ENCODE measurements at regions not wholly inside any gene's neighbourhood (a gene's known extent, or its start where the extent isn't known, plus 50 kb on each side); places are given as distances from the start of the nearest gene placed in this dataset.
"Not testable (repeated sequence)": the region's sequence is repeated elsewhere in the genome, so short reads cannot be mapped to it uniquely, and the experiment has no call there.

DNA sequence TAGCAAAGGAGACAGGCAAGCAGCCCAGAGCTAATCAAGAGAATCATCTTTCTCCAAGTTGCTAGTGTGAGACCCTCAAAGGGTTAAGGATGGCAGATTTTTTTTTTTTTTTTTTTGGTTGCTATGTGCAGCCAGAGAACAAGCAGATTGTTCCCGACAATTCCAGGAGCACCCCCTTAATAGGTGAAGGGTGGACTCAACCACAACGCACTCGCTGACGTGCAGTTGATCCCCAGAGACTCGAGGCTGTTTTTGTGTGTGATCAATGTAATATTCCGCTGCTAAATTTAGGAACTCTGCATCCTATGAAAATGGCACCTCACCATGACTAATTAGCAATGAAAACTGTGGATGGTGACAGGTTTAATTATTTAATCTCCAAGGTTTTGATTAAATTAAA is 789.0 kb downstream of the KCNA4 start:
- DNase-seq (ENCODE audit: extremely low read depth, low read depth): no peak
- no peak overlapping the region for H3K4me3 ChIP-seq (replicated peaks; ENCODE audit: low read depth, low read length)
- TF ChIP-seq, protein P1, sequence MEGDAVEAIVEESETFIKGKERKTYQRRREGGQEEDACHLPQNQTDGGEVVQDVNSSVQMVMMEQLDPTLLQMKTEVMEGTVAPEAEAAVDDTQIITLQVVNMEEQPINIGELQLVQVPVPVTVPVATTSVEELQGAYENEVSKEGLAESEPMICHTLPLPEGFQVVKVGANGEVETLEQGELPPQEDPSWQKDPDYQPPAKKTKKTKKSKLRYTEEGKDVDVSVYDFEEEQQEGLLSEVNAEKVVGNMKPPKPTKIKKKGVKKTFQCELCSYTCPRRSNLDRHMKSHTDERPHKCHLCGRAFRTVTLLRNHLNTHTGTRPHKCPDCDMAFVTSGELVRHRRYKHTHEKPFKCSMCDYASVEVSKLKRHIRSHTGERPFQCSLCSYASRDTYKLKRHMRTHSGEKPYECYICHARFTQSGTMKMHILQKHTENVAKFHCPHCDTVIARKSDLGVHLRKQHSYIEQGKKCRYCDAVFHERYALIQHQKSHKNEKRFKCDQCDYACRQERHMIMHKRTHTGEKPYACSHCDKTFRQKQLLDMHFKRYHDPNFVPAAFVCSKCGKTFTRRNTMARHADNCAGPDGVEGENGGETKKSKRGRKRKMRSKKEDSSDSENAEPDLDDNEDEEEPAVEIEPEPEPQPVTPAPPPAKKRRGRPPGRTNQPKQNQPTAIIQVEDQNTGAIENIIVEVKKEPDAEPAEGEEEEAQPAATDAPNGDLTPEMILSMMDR (IDR thresholded peaks at IDR 0.05; ENCODE audit: low read depth, low read length, missing control alignments): no peak

DNA sequence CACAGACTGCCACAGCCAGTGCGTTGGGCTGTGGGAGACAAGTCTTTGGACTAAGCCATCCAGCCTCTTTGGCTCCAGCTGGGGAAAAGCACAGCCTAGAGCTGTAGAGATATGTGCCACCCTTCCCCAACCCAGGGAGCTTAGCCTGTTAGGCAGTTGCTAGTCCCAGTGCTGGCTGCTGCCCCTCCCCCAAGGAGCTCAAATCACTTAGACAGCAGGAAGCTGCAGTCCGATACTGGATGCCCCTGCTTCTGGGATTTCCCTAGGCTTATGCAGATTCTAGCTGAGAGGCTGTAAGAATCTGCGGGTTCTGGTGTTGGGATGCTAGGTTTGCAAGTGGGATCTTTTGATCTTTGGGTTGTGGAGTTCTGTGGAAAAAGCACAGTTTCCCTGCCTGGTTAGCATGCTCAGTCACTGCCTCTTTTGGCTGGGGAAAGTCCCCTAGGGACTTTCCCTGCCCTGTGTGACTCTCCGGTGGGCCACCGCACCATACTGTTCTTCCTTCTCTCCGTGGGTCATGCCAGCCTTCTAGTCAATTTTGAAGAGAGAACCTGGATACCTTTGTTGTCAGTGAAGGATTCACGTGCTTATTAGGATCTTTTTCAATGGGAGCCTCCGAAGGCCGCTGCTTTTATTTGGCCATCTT is 792.0 kb downstream of the KCNA4 start:
- no peak for DNase-seq (ENCODE audit: extremely low read depth, low read depth)
- no peak overlapping the region for H3K4me3 ChIP-seq (replicated peaks; ENCODE audit: low read depth, low read length)
- TF ChIP-seq, protein P1 (IDR thresholded peaks at IDR 0.05; ENCODE audit: low read depth, low read length, missing control alignments): no peak

DNA sequence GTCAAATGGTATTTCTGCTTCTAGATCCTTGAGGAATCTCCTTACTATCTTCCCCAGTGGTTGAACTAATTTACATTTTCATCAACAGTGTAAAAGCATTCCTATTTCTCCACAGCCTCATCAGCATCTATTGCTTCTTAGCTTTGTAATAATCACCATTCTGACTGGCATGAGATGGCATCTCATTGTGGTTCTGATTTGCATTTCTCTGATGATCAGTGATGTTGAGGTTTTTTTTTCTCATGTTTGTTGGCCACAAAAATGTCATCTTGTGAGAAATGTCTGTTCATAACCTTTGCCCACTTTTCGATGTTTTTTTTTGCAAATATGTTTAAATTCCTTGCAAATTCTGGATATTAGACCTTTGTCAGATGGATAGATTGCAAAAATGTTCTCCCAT is 797.3 kb downstream of the KCNA4 start:
- DNase-seq (ENCODE audit: extremely low read depth, low read depth); H3K4me3 ChIP-seq (replicated peaks; ENCODE audit: low read depth, low read length): not testable (repeated sequence)

DNA sequence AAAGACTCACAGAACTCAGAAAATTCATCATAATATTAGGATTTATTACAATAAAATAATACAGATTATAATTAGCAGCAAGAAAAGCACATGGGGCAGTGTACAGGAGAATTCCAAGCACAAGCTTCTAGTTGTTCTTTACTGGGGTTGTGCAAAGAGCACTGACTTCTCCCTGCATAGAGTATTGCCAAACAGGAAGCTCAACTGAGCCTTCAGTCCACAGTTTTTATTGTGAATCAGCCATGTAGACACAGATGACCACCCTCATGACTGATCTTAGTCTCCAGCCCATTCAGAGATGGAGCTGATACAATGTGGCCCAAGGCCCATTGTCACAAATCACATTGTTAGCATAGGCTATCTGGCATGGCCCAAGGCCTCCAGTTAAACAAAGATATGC is 798.9 kb downstream of the KCNA4 start:
- DNase-seq (ENCODE audit: extremely low read depth, low read depth): no peak
- H3K4me3 ChIP-seq (replicated peaks; ENCODE audit: low read depth, low read length): no peak overlapping the region
- TF ChIP-seq, protein P1 (IDR thresholded peaks at IDR 0.05; ENCODE audit: low read depth, low read length, missing control alignments): no peak

DNA sequence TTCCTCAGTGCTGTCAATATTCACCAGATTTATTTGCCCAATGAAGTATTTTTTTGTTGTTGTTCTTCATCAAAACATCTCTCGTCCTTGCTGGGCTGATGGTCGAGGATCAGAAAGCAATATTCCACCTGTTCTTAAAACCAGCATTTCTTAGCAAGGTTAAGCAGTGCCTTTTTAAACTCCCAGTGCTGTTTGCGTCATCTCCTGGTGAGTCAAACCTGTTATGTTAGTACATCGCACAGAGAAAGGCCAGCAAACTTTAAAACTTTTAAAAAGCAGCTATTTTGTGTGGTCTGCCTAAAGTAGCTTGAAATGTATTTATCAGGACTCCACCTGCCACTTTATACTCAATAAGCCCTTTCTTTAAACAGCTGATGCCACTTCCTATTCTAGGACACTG is 802.0 kb downstream of the KCNA4 start:
- DNase-seq (ENCODE audit: extremely low read depth, low read depth): no peak
- no peak overlapping the region for H3K4me3 ChIP-seq (replicated peaks; ENCODE audit: low read depth, low read length)
- TF ChIP-seq, protein P1 (IDR thresholded peaks at IDR 0.05; ENCODE audit: low read depth, low read length, missing control alignments): no peak

DNA sequence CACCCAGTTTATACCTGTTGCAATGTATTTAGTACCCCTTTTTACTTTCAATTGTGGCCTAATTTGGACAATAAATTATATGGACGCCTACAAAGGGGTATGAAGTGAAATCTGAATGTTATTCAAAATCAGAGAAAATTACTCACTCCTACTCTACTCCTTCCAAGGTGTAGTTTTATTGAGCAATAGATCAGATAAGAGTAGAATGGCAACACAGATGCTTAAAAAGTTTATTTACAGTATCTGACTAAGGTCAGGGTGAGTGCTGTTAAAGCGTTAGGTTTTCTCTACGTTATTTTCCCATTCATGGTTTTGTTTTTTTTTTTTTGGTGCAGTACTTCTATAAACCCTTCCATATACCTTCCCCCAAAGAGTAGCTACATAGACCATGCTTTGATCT is 805.6 kb downstream of the KCNA4 start:
- DNase-seq (ENCODE audit: extremely low read depth, low read depth): no peak
- no peak overlapping the region for H3K4me3 ChIP-seq (replicated peaks; ENCODE audit: low read depth, low read length)
- TF ChIP-seq, protein P1 (IDR thresholded peaks at IDR 0.05; ENCODE audit: low read depth, low read length, missing control alignments): no peak

DNA sequence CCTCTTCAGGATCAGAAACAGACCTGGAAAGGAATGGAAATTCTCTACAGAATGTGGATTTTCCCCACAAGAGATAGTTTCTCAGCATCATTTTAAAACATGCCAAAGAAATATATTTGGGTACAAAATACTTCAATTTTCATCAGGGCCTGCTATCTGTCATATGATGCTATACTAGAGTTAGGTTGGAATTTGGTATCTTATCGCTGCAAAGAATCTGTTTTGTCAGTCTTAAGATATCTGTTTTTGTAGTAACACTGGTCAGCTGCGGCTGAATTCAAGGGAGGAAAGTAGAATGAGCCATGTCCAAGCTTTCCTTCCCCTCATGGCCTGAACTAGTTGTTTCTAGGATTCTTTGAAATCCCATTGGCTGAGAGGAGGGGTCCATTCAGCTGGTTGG is 806.4 kb downstream of the KCNA4 start:
- DNase-seq (ENCODE audit: extremely low read depth, low read depth): no peak
- TF ChIP-seq, protein P1 (IDR thresholded peaks at IDR 0.05; ENCODE audit: low read depth, low read length, missing control alignments): no peak
- H3K4me3 ChIP-seq (replicated peaks; ENCODE audit: low read depth, low read length): no peak overlapping the region
